Memory B cell (primary cell): ENCODE measurements at regions not wholly inside any gene's neighbourhood (a gene's known extent, or its start where the extent isn't known, plus 50 kb on each side); places are given as distances from the start of the nearest gene placed in this dataset.

ENCODE experiments used
- ATAC-seq: fragments of 150-1000 bp; cut with Tn5 transposase; 2 replicates; pipeline ENCODE4 v1.10.0; 2021; ENCODE audit warnings: low read depth, mild to moderate bottlenecking, moderate library complexity
- DNase-seq, 2 donors: peaks; one replicate each; pipeline ENCODE4 v3.0.0; 2022; ENCODE audit warnings: low spot score in 2 of 2
- H3K27ac Mint-ChIP-seq: one replicate; pipeline ENCODE4 v1.8.0; 2022; ENCODE audit warnings: mild to moderate bottlenecking, moderate library complexity, mixed read lengths
- H3K27me3 Mint-ChIP-seq: one replicate; pipeline ENCODE4 v1.8.0; 2022; ENCODE audit warnings: mixed read lengths
- H3K36me3 Mint-ChIP-seq: one replicate; pipeline ENCODE4 v1.8.0; 2022; ENCODE audit warnings: mild to moderate bottlenecking, mixed read lengths
- H3K4me1 Mint-ChIP-seq: one replicate; pipeline ENCODE4 v1.8.0; 2022; ENCODE audit warnings: mixed read lengths
- H3K4me3 Mint-ChIP-seq: one replicate; pipeline ENCODE4 v1.8.0; 2022; ENCODE audit warnings: mild to moderate bottlenecking, moderate library complexity, mixed read lengths
- H3K9me3 Mint-ChIP-seq: one replicate; pipeline ENCODE4 v1.8.0; 2022; ENCODE audit warnings: mixed read lengths

DNA sequence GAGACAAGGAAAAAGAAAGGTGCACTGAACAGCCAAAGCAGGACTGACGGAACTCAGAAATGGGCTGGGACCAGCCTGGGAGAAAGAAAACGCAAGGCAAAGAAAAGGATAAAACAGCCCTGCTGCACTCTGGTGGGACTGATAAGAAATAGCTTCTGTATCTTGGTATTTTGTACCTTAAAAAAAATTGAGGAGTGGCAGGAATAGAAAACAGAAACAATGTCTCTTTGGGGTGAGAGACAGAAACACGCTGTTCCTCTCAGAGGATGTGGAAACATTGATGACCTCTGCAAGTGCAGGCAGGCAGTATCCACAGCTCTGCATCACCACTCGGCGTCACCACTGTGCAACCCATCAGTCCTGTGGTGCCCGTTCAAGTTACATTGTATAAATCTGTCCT lies 152.5 kb upstream of the SPRY1 start:
- Mint-ChIP-seq H3K4me3 (no peak overlapping the region), H3K4me1 (peaks cover 2% of the 10 kb centered on the region), H3K9me3 (peaks cover 4% of the 10 kb centered on the region), H3K27me3 (no peaks in the 10 kb centered on the region), H3K27ac (no peak overlapping the region), H3K36me3 (peaks cover 4% of the 10 kb centered on the region)
- ATAC-seq (no peak), DNase-seq (no peak)

DNA sequence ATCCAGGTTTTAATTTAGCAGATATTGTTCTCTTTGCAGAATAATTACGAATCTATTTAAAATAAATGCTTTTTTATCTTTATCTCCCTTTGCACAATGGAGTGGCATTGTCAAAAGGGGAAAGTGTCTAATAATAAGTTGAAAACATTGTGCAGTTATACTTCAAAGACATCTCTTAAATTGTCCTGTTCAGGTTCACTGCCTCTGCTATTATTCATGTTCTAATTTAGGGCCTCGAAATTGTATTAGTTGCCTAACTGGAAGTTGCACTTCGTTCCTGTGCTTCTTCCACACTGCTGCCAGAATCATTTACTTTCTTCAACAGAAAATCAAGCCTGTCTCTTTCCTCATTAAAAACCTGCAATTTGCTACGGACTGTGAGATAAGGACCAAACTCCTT lies 150.5 kb upstream of the SPRY1 start:
- Mint-ChIP-seq H3K4me1 (peaks cover 2% of the 10 kb centered on the region), H3K9me3 (peaks cover 4% of the 10 kb centered on the region), H3K27ac (no peak overlapping the region), H3K4me3 (no peak overlapping the region), H3K27me3 (no peaks in the 10 kb centered on the region), H3K36me3 (peaks cover 4% of the 10 kb centered on the region)
- ATAC-seq (no peak), DNase-seq (no peak)

DNA sequence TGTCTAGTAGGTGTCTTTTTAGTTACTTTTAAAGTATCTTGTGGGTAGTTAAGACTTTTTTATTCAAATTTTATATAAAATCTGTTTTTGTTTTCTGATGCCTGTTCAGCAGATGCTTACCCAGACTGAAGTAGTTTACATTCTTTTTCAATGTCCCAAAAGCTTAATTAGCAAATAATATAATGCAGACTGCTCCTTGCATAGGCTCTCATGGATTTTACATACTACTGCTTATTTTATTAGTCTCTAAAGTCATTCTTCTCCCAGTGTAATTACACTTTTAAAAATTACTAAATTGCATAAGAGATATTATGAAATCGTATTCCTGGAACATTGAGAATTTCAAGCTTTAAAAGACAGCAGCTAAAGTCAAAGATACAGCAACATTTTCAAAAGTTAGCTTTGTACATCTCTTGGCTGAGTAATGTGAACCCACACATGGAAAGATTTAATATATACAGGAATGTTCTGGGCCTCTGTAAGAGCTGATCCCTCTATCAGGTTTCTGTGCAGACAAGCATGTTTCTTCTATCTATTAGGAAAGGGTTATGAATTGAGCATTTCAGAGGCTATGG lies 148.4 kb upstream of the SPRY1 start:
- H3K27ac Mint-ChIP-seq: no peak overlapping the region
- no peak for ATAC-seq
- H3K36me3 Mint-ChIP-seq: peaks cover 1% of the 10 kb centered on the region
- no peak for DNase-seq
- H3K4me1 Mint-ChIP-seq: peaks cover 2% of the 10 kb centered on the region
- H3K9me3 Mint-ChIP-seq: no peaks in the 10 kb centered on the region
- H3K27me3 Mint-ChIP-seq: no peaks in the 10 kb centered on the region
- H3K4me3 Mint-ChIP-seq: no peak overlapping the region

DNA sequence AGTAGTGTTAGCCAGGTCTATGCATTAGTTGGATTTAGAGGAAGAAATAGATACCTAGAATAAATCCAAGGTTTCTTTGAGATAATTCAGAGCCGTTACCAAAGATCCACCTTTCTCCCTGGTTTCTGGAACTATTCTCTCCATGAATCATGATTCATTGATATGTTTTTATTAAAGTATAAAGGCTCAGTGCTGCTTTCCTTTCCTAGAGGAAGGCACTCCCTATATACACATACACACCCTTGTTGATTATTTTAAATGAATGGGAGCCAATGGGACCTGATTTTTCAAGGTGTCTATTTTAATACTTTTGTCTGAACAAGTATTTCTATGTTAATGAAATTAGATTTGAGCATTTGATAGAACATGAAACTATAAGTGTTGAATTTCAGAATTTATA lies 146.8 kb upstream of the SPRY1 start:
- peaks cover 3% of the 10 kb centered on the region for H3K36me3 Mint-ChIP-seq
- no peak overlapping the region for H3K27ac Mint-ChIP-seq
- no peaks in the 10 kb centered on the region for H3K27me3 Mint-ChIP-seq
- H3K9me3 Mint-ChIP-seq: no peaks in the 10 kb centered on the region
- H3K4me1 Mint-ChIP-seq: no peaks in the 10 kb centered on the region
- DNase-seq (no peak), ATAC-seq (no peak)
- no peak overlapping the region for H3K4me3 Mint-ChIP-seq

DNA sequence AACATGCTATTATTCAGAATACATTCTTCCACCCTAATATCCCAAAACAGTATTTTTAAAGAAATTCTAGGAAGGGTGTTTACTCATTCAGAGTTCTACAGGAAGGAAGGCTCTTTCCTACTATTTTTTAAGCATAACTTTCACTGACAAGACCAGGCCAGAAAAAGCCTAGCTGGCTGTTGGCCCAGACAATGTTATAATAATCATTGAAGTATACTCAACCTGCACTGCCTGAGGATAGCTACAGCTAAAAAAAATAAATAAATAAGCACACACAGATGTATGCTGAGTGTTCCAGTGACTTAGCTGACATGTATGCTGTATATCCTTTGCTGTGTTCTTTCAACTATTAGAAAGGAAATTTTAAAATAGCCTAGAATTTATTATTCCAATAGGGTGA lies 145.8 kb upstream of the SPRY1 start:
- Mint-ChIP-seq H3K27ac (no peak overlapping the region), H3K36me3 (peaks cover 4% of the 10 kb centered on the region)
- ATAC-seq: no peak

DNA sequence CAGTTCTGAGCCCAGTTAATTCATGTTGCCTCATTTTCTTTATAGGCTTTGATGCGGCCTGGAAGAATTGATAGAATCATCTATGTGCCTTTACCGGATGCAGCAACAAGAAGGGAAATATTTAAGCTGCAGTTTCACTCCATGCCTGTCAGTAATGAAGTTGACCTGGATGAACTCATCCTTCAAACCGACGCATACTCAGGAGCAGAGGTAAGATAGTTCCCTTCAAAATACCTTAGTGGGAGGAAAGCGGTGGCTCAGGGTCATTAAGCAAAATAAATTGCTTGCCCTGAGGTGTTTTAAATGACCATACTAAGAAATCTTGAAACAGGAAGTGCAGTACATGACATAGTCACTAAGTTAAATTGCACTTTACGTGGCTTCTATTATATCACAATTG lies 140.6 kb upstream of the SPRY1 start:
- Mint-ChIP-seq H3K4me1 (no peaks in the 10 kb centered on the region), H3K36me3 (peaks cover 27% of the 10 kb centered on the region), H3K9me3 (no peaks in the 10 kb centered on the region), H3K27me3 (no peaks in the 10 kb centered on the region), H3K27ac (no peak overlapping the region), H3K4me3 (no peak overlapping the region)
- ATAC-seq (no peak), DNase-seq (no peak)

More for the DNA sequence above, 145.8 kb upstream of the SPRY1 start:
- no peaks in the 10 kb centered on the region for H3K9me3 Mint-ChIP-seq
- no peak for DNase-seq
- H3K4me3 Mint-ChIP-seq: no peak overlapping the region
- H3K4me1 Mint-ChIP-seq: no peaks in the 10 kb centered on the region
- H3K27me3 Mint-ChIP-seq: no peaks in the 10 kb centered on the region

DNA sequence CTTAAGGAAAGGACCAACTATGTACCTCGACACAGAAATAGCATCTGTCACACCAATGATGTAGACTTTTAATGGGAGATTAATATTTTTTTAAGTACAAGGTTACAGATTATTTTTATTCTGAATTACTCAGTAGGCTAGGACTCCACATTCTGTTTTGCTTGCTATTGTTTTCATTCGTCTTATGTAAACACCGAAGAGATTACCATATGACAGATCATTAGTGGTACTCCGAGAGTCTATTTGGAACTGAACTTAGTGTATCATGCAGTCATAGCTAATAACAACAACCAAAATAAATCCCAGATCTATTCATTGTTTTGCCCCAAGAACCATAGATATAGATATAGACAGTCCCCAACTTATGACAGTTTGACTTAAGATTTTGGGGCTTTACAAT lies 139.7 kb upstream of the SPRY1 start:
- H3K4me3 Mint-ChIP-seq: no peak overlapping the region
- peaks cover 29% of the 10 kb centered on the region for H3K36me3 Mint-ChIP-seq
- ATAC-seq: no peak

DNA sequence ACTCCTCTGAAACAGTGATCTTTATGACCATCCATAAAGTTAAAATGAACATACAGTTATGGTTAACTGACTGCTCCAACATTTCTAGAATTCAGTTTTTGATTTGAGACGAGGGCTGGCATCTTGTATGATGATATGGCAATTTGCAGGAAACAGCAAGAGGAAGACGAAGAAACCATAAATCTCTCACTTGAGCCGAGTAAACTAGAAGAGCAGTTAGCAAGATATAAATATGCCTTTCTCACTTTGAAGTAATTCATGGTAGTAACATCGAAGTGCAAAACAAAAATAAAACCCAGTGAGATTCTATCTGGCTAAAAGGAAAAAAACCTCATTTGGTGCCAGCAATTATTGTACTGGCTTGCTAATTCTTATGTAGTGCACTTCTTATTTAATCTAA lies 139.0 kb upstream of the SPRY1 start:
- DNase-seq (no peak), ATAC-seq (no peak)
- H3K9me3 Mint-ChIP-seq: no peaks in the 10 kb centered on the region
- no peaks in the 10 kb centered on the region for H3K4me1 Mint-ChIP-seq
- no peak overlapping the region for H3K27ac Mint-ChIP-seq
- no peak overlapping the region for H3K4me3 Mint-ChIP-seq
- H3K27me3 Mint-ChIP-seq: no peaks in the 10 kb centered on the region
- peaks cover 29% of the 10 kb centered on the region for H3K36me3 Mint-ChIP-seq

More for the DNA sequence above, 139.7 kb upstream of the SPRY1 start:
- Mint-ChIP-seq H3K27ac (no peak overlapping the region), H3K27me3 (no peaks in the 10 kb centered on the region), H3K9me3 (no peaks in the 10 kb centered on the region), H3K4me1 (no peaks in the 10 kb centered on the region)
- DNase-seq: no peak

DNA sequence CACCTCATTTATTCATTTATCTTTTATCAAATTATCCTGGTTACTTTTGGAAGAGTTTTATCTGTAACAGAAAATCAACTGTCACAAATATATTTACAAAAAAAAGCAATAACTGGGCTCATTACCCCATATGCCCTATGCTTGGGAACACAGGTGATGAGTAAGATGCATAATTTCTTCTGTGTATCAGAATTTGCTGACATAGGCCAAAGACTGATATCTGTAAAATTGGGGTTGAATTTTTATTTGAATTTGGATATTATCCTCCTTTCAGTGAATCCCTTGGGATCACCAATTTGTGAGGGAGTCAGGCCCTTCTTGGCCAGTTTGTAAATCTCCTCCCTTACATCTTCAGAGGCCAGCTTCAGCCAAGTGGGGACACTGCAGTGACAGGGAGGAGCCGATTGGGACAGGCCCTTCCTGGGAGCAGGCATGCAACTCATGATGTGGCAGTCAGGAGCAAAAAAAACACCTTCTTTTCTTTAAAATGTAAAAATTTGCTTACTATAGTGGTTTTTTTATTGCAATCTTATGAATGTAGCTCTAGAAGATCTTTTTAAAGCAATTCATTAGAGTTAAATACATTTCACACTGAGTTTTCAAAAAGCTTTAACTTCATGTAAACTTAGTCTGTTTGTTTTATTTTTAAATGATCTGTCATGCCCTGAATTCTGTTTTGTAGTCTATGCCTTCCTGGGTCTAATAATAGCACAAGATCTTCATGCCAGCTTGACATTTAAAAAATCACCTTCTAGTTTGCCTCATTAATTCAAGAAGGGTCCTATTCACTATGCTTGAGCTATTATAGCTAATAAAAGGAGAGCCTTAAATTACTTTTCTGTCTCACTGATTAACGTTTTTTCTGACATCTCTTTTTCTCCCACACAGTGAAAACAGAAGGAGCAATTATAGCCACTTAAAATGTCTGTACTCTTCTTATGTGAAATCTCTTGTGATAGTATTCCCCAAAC lies 136.6 kb upstream of the SPRY1 start:
- Mint-ChIP-seq H3K27ac (no peak overlapping the region), H3K27me3 (no peaks in the 10 kb centered on the region), H3K4me3 (no peak overlapping the region), H3K4me1 (no peaks in the 10 kb centered on the region), H3K9me3 (no peaks in the 10 kb centered on the region), H3K36me3 (peaks cover 34% of the 10 kb centered on the region)
- ATAC-seq (no peak), DNase-seq (no peak)

DNA sequence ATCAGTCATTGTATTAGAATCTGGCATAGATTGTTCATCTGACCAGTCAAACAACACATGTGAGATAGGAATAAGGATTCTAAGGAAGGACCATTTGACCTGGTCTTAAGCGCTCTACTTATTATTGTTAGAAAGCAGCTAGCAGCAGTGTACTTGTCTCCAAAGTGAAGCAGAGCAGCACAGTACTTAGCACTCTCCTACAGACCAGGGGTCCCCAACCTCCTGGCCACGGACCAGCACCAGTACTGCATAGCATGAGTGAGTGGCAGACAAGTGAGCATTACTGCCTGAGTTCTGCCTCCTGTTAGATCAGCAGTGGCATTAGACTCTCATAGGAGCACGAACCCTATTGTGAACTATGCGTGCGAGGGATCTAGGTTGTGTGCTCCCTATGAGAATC lies 135.9 kb upstream of the SPRY1 start:
- Mint-ChIP-seq H3K4me1 (no peaks in the 10 kb centered on the region), H3K4me3 (no peak overlapping the region), H3K27ac (no peak overlapping the region), H3K9me3 (no peaks in the 10 kb centered on the region), H3K27me3 (no peaks in the 10 kb centered on the region), H3K36me3 (peaks cover 34% of the 10 kb centered on the region)
- no peak for DNase-seq
- no peak for ATAC-seq

DNA sequence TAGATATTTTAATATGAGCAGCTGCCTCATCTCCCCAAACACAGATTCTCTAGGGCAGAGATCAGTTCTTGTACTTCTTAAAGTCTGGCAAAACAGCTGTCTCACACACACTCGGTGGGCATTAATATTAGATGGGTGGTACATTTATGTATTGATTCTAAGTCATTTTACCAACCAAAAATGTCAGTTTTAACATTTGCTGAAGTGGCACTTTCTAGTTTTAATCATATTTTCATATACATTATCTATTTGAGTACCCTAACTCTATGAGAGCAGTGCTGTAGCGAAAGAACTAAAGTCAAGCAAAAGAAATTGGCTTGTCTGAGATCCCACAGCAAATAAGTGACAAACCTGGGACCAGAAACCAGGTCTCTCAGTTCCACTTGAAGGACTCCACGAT lies 134.5 kb upstream of the SPRY1 start:
- Mint-ChIP-seq H3K4me3 (no peak overlapping the region), H3K9me3 (no peaks in the 10 kb centered on the region), H3K27ac (no peak overlapping the region), H3K4me1 (no peaks in the 10 kb centered on the region), H3K36me3 (peaks cover 23% of the 10 kb centered on the region), H3K27me3 (no peaks in the 10 kb centered on the region)
- no peak for DNase-seq
- ATAC-seq: no peak

DNA sequence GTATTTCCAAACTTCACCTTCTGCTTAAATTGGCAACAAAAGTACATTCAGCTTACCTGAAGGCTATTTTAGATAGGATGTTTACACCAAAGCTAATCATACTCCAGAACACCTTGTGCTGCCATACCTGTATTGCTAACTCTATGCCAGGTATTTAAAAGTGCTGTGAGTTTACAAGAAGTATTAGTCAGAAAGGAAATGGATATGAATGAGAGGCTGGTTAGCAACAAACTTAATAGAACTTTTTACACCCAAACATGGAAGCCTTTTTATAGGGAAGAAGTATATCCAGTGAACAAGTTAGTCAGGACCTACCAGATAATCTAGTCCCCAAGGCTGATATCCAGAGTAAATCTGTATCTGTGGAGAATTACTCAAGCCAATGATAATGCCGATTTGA lies 131.2 kb upstream of the SPRY1 start:
- Mint-ChIP-seq H3K4me3 (no peak overlapping the region), H3K9me3 (no peaks in the 10 kb centered on the region), H3K27me3 (no peaks in the 10 kb centered on the region), H3K4me1 (no peaks in the 10 kb centered on the region), H3K27ac (no peak overlapping the region), H3K36me3 (peaks cover 14% of the 10 kb centered on the region)
- DNase-seq (no peak), ATAC-seq (no peak)

DNA sequence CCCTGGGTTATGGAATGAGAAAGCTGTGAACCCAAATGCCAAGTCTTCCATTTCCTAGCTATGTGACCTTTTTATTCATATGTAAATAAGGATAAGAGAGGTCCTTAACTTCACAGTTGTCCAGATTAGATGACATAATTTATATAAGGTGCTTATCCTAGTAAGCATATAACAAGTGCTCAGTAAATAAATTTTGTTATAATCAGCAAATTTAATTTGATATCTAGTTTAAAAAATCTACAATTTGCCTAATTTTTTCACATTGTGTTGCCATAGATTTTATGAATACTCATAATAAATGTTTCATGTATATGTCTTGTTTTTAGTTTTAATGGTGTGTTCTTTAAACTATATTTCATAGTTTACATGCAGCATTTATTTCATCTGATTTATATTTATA lies 130.4 kb upstream of the SPRY1 start:
- DNase-seq (no peak), ATAC-seq (no peak)
- no peaks in the 10 kb centered on the region for H3K4me1 Mint-ChIP-seq
- no peaks in the 10 kb centered on the region for H3K9me3 Mint-ChIP-seq
- peaks cover 8% of the 10 kb centered on the region for H3K36me3 Mint-ChIP-seq
- H3K4me3 Mint-ChIP-seq: no peak overlapping the region
- no peaks in the 10 kb centered on the region for H3K27me3 Mint-ChIP-seq
- no peak overlapping the region for H3K27ac Mint-ChIP-seq

DNA sequence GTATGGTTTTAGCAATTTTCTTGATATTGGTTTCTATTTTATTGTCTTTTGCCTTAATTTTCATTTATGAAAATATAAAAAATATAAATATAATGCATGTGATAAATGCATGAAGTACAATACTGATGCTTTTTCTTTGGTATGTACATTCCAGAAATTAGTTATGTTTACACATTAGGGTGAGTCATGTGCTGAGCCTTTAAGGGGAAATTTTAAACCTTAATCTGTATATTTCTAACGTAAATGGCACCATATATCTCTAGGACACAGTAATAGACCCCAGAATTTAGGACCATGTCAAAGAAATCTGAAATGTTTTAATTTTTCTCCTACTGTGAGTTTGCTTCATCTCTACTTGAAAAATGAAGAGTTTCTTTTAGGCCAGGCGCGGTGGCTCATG lies 117.8 kb upstream of the SPRY1 start:
- Mint-ChIP-seq H3K9me3 (peaks cover 3% of the 10 kb centered on the region), H3K36me3 (peaks cover 20% of the 10 kb centered on the region), H3K4me3 (no peak overlapping the region), H3K27me3 (no peaks in the 10 kb centered on the region), H3K4me1 (peaks cover under 1% of the 10 kb centered on the region), H3K27ac (no peak overlapping the region)
- DNase-seq (no peak), ATAC-seq (no peak)
